ENCODE measurements at regions not wholly inside any gene's neighbourhood (a gene's known extent, or its start where the extent isn't known, plus 50 kb on each side); places are given as distances from the start of the nearest gene placed in this dataset.
A peak's percentile ranks its signal among the peaks of the same experiment; 100 is the strongest.
"Not testable (repeated sequence)": the region's sequence is repeated elsewhere in the genome, so short reads cannot be mapped to it uniquely, and the experiment has no call there.

DNA sequence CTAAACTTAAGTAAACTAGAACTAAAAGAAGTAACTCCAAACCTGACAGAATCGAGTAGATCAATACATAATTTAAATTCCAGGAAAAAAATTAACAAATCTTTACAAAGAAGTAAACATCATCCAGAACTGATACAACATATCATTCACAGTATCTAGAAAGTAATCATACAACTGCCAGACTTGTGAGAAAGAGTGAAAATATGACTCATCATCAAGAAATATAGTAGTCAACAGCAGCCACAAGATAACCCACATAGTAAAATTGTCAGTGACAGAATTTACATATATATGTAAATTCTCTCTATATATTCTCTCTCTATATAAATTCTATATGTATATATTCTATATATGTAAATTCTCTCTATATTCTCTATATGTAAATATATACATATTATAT is 242.8 kb upstream of the RGS17 start:
- DNase-seq, result peak in 1 of 5 experiments; percentile 38

DNA sequence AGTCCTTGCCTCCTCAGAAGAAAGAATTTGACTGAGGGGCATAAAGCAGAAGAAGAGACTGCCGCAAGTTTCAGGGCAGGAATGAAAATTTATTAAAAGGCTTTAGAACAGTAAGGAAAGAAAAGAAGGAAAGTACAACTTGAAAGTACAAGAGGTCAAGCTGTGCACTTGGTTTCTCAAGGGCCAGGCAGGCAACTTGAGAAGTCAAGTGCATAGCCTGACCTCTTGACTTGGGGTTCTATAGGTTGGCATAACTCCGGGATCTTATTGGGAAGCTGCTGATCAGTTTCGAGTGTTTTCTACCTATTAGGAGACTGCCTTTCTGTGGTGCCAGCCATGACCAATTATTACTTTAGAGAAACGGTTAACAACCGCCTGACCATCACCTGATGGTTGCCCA is 237.0 kb upstream of the RGS17 start:
- no peak for DNase-seq

DNA sequence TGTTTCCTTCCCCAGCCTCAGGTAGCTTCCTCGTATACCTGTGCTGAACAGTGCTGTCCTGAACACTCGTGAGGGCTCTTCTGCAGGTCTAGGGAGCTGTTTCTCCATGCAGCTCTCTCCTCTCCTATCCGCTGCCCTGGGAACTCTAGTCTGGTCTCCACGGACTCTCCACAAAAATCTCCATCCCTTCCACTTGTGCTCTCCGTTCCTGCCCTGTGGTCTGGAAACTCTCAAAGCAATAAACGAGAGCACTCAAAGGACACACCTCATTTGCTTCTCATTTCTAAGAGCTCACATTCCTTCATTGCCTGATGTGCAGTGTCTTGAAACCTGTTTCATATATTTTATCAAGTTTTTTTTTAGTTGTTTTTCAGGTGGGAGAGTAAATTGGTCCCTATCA is 235.9 kb upstream of the RGS17 start:
- DNase-seq, result no peak

DNA sequence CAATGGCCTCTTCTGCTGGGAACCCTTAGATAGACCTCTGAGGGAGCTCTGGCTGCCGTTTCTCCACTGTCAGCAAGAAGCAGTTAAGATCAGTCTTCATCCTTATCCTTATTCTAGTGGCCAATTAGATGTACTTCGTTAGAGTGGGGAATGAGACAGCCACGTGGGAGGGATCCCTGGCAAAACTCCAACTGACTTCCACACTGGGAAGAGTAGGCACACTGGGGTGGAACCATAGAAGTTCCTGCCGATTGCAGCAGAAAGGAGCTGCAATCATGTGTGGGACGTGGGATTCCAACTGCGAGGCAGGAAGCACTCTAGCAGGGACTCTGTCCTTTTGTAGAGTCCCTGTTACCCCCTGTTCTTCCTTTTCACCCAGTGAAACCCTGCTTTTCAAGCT is 226.3 kb upstream of the RGS17 start:
- DNase-seq, result no peak

DNA sequence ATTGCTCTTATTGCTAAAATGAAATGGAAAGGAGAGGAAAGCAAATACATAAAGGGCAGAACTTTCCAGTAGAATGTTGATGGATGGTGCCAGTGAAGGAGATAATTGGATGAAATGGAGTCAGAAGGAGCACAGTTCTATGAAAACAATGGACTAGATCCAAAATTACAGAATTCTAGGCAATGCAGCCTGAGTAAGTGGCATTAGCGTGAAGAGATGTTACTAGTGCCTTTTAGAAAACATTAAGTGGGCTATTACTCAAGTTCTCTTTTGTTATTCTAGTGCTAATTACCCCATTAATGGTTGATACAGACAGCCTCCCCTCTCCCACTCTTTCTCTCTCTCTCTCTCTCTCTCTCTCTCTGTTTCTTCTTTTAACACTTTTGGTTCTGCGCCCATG is 209.5 kb upstream of the RGS17 start:
- DNase-seq, result no peak

DNA sequence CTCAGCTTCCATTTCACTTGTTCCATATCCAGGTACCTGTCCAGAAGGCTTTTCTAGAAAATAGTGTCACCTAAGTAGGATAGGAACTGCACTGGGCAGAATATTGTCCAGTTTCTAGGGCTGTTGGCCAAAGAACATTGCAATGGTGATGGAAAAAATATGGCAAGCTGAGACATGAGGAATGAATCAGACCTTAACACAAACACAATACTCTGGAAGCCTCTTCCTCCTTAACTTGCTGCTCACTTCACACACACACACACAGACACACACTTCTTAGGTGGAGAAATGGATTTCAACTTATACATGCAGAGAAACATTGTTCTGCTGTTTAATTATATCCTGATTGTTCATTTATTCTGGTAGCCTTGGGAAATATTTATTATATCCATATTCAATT is 203.0 kb upstream of the RGS17 start:
- DNase-seq, result no peak

DNA sequence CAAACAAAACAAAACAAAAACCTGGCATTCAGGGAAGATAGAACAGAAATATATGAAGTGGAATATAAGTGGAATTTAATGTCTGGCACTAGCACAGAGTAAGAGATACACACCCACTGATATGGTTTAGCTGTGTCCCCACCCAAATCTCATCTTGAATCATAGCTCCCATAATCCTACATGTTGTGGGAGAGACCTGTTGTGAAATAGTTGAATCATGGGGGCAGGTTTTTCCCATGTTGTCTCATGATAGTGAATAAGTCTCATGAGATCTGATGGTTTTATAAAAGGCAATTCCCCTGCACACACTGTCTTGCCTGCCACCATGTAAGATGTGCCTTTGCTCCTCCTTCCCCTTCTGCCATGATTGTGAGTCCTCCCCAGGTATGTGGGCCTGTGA is 200.1 kb upstream of the RGS17 start:
- DNase-seq, result not testable (repeated sequence)

DNA sequence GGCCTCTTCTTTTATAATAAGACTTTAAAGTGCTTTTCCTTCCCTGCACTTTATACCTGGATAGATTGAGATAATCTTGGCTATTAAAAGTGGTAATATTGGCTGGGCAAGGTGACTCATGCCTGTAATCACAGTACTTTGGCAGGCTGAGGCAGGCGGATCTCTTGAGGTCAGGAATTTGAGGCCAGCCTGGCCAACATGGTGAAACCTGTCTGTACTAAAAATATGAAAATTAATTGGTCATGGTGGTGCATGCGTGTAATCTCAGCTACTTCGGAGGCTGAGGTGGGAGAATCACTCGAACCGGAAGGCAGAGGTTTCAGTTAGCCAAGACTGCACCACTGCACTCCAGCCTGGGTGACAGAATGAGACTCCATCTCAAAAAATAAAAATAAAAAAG is 197.1 kb upstream of the RGS17 start:
- no peak for DNase-seq

DNA sequence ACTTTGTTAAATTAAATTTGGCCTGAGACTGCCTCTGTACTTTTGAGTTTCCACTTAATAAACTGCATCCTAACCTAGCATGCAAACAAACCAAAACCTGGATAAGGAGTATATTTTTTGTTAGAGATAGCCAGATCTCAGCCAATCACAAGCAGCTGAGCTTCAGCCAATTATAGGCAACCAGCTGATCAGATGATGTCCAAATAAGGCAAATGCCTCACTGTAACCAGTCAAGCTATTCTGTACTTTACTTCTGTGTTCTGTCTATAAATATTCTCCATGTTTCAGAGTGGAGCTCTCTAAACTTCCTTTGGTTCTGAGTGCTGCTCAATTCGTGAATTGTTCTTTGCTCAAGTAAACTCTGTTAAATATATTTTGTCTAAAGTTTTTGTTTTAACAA is 194.6 kb upstream of the RGS17 start:
- no peak for DNase-seq

DNA sequence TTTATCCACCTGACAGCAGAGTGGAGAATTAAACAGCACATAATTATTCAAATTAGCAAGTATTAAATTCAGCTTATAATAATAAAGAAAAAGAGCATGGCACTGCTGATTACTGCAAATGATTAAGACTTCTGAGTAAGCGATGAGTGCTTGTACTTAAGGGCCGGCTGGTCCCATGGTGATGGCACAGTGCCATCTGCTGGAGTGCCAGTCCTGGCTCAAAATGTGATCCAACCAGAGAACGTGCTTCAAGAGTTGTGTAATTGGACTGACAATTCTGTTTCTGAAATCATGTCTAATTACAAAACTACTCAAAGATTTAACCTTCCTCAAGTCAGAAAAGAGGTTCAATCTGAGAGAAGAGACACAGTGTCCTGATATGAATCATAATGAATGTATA is 181.6 kb upstream of the RGS17 start:
- DNase-seq, result peak in 1 of 5 experiments; percentile 46

DNA sequence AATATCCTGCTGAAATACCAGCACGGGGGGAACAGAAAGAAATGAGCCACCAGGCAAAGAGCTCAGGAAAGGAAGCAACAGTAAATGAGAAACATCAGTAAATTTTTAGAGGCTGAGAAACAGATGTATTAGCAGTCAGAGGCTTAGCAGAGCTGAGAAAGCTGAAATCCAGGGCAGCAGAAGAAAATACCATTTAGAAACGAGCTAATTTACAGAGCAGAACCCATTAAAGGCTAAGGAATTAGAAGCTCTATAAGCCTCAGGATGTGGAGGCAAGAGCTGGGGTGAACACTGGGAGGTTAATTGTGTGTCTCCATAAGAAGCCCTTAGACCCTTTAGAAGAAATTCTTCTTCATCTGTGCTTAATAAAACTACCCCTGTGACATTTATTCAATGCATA is 178.6 kb upstream of the RGS17 start:
- DNase-seq, result no peak

DNA sequence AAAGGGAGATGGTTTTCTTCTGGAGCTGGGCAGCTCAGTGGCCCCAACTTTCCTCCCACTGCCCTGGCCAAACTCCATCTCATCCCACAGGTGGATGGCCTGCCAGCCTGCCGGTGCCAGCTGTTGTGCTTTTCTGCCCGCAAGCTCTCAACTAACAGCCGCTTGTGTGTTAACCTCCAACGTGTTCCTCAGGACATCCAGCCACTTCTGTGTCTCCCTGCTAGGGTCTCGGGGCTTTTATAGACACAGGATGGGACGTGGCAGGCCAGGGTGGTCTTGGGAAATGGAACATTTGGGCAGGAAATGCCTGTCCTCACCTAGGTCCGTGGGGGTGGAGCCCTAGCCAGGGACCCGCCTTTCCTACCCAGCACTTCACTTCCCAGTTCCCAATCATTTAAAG is 171.1 kb upstream of the RGS17 start:
- no peak for DNase-seq

DNA sequence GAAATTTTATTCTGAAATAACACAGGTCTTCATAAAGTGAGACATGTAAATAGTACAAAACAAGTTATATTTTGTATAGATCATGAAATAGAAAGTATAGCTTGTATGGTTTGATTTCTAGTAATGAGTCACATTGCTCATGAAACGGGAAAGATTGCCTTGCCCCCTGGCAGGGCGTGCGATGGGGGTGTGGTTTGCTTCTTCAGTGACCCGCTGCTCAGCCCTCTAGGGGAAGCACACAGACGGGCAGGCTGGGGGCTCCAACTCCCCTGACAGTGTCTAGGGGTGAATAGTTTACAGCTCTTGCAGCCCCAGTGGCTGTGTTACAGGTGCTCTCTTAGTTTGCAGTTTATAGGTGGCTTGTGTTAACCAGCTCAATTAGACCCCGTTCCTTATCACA is 170.5 kb upstream of the RGS17 start:
- DNase-seq, result peak in 1 of 5 experiments; percentile 11

DNA sequence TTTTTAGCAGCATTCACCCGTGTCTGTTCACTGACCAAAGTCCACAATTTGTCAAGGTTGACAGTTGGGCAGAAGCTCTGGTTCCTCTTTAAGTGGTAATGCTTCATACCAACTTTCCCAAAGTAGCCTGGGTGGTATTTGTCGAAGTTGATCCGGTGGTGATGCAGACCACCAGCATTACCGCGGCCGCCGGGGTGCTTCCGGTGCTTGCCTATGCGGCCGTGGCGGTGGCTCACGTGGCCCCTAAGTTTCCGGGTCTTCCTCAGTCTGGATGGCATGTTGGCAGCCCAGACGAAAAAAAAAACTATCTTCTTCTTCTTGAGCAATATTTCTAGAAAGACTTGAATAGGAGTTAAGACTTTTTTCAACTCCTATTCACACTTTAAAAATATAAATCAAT is 151.4 kb upstream of the RGS17 start:
- DNase-seq, result not testable (repeated sequence)

DNA sequence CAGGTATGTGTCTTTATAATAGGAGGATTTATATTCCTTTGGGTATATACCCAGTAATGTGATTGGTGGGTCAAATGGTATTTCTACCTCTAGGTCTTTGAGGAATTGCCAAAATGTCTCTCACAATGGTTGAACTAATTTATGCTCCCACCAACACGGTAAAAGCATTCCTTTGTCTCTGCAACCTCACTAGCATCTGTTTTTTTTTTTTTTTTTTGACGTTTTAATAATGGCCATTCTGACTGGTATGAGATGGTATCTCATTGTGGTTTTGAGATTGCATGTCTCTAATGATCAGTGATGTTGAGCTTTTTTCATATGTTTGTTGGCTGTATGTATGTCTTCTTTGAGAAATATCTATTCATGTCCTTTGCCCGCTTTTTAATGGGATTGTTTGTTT is 144.9 kb upstream of the RGS17 start:
- no peak for DNase-seq

DNA sequence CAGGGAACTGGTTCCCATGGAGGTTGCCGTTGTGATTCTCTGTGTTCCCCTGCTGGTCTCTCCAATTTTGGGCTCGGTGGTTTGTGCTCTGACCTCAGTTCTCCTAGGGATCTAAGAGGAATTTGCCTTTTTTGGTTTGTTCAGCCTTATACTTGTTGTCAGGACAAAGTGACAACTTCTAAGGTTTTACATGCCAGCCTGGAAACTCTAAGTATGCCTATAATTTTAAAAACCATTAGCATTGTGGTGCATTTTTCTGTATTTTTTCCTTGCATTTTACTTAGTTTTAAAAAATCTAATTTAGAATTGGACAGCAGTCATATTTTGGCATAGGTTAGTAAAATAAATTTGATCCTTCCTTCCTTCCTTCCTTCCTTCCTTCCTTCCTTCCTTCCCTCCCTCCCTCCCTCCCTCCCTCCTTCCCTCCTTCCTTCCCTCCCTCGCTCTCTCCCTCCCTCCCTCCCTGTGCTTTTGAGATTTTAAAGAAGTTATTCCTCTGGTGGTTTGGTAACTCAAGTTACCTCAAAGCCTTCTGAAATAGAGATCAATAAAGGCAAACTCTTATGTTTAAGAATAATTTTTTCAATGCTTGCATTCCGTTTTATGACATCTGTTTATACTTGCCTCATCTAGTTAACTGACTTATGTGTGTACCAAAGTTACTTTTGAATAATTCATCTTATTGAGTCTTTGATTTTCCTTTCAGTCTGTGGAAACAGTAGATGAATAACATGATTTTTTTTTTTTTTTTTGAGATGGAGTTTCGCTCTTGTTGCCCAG is 141.3 kb upstream of the RGS17 start:
- DNase-seq, result no peak

DNA sequence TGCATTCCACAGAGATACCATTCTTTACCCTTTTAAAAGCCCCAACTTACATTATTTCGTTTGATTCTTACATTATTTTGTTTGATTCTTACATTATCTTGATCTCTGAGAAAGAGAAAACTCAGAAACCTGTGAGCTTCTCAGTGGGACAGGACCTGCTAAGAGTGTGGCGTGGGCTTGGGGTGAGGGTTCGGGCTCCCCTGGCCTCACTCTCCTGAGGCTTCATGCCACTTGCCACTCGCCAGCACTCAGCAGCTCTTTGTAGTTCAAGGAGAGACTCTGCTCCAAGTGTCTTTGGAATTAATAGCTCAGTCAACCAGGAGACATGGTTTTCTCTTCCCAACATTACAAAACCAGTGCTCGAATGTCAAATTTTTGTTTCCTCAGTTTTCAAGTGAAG is 132.4 kb upstream of the RGS17 start:
- DNase-seq, result no peak

DNA sequence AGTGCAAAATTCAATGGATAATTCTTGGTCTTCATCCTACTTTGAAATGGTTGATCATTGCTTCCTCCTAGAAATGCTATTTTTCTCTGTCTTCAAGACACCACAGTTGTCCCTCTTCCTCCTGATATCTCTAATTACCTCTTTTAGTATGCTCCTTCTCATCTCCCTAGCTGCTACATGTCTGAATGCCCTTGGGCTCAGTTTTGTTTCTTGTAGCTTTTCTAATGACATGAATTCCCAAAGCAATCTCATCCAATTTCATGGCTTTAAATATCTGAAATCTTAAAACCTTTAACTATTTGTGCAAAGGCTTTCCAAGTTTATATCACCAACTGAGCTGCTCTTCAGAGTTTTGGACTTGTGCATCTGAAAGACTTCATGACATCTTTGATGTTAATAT is 120.2 kb upstream of the RGS17 start:
- no peak for DNase-seq

DNA sequence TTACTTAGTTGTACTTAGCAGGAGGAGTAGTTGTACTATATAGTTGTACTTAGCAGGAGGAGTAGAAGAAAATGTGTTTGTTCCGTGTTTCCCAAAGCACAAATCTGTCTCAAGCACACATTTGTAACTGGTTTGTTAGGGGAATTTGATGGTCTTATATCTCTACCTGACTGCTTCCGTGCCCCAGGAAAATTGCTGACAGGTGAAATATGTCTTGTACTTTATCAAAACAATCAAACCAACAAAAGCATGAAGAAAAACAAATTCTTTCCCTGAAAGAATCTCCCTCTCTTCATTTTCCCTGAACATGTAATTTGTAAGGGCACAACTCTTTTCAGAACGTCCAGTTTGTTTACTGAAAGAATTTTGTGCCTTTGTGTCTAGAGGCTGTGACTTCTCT is 106.6 kb upstream of the RGS17 start:
- no peak for DNase-seq

DNA sequence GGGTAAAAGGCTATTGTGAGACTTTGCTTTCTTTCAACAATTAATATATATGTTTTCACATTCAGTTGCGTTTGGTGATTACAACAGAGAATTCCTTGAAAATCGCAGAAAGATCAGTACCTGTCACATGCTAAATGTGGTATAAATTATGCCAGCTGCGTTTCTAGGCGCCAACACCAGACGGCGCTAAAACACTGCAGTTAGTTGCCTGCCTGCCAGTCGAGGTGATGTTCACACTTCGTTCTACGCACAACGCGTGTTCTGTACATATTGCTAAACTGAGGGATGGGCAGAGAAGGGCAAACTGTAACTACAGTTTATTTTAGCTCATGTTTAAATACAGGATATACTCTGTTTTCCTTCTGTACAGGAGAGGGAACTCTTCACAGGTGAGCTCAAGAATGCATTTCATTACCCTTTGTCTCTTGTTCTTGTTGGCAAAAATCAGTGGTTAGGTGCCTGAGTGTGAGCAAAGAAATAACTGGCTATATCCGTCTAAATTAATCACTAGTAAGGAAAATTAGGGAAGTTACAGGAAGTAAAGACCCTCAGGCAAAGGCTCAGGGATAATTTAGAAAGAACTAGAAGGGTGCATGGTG is 100.1 kb upstream of the RGS17 start:
- peak in 1 of 5 experiments; percentile 31 for DNase-seq

DNA sequence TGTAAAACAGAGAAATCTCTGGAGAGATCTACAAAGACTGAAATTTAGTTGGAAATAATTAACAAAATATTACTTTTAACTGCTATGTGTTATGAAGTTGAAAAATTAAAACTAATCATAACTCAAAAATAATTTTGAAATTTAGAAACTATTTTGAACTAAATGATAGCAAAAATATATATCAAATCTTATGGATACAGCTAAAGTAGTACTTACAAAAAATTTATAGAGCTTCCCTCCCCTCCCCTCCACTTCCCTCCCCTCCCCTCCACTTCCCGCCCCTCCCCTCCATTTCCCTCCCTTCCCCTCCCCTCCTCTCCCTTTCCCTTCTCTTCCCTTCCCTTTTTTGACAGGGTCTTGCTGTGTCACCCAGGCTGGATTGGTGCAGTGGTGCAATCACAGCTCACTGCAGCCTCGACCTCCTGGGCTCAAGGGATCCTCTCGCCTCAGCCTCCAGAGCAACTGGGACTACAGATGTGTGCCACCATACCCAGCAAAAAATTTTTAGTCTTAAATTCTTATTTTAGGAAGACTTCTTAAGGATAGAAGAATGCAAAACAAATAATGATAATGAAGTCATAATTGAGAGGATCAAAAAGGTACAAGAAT is 87.2 kb upstream of the RGS17 start:
- no peak for DNase-seq

DNA sequence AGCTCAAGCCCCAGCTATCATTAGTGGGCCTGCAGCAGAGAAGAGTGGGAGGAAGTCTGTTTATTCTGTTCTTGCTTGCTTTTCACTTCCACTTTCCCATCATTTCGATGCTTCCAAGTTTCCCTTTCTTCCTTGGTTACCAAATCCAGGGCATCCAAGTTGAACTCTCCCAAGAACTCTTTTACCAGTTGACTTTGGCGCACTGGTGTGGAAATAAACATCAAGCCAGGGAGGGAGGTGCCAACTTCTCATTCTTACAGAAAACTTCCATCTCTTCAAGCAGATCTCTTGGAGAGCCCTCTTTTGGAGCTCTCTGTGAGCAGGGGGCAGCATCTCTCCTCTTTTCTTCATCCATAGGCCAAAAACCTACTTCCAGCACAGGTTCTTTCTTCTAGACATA is 85.7 kb upstream of the RGS17 start:
- DNase-seq, result no peak

DNA sequence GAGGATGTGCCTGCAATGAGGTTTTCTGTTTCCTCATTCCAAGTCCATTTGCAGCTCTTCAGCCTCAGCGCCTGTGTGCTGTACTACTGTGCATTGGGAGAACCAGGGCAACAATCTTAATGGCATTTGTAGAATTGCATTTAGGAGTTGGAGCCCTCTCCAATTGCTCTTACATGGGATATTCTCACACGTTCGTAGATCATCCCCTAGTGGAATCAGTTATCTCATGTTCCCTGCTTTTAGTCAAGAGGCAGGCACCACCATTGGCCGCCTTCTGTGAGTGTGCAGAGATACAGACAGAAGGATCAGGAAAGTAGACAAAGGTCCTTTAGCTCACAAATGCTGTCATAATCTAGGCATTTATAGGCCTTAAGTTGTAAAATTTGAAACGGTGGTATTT is 84.2 kb upstream of the RGS17 start:
- no peak for DNase-seq

DNA sequence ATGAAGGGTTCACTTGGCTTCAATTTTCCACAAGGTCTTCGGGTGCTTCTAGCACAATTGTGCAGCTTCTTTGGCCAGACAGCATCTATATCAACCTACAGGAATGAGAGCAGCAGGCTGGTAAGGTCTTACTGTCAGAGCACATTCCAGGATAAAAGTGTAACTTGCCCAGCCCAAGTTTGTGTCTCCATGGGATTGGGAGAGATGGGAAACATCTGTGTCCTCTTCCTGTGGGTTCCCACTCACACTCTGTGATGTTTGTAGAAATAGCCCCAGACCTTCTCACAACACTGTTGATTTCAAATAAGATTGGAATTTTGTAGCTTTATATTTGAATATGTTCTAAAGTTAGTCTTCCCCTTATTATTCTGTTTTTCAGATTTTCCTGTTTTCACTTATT is 83.4 kb upstream of the RGS17 start:
- no peak for DNase-seq
